ENCODE measurements at regions not wholly inside any gene's neighbourhood (a gene's known extent, or its start where the extent isn't known, plus 50 kb on each side); places are given as distances from the start of the nearest gene placed in this dataset.

GRCh38 chr1:104745875-104746274 lies 996.2 kb downstream of the AMY1C start:
- H3K9me2 ChIP-seq (replicated peaks; ENCODE audit: insufficient read depth, low read length): no peaks in the 10 kb centered on the region
- no peaks in the 10 kb centered on the region for H3K79me2 ChIP-seq (ENCODE audit: low read length)
- no peak overlapping the region for H3K4me2 ChIP-seq (ENCODE audit: low read depth, low read length, poor library complexity, severe bottlenecking)
- no peaks in the 10 kb centered on the region for H3K36me3 ChIP-seq (ENCODE audit: insufficient read depth, low read length)
- H3K27me3 ChIP-seq (ENCODE audit: low read length): no peaks in the 10 kb centered on the region
- H4K20me1 ChIP-seq (ENCODE audit: insufficient read depth, low read depth, low read length): no peaks in the 10 kb centered on the region
- no peak for DNase-seq
- no peak overlapping the region for H3K4me3 ChIP-seq (ENCODE audit: low read length)
- no peak overlapping the region for H3K9ac ChIP-seq (ENCODE audit: low read length)
- H3K9me3 ChIP-seq (ENCODE audit: low read length): peaks cover 21% of the 10 kb centered on the region
- H3K4me1 ChIP-seq (ENCODE audit: low read length): no peaks in the 10 kb centered on the region
- no peak overlapping the region for H3K27ac ChIP-seq (ENCODE audit: low read length)
- no peak overlapping the region for H2AFZ ChIP-seq (ENCODE audit: low read length)

GRCh38 chr1:104746994-104747393 lies 997.3 kb downstream of the AMY1C start:
- Histone ChIP-seq H3K9ac (ENCODE audit: low read length) (no peak overlapping the region), H3K36me3 (ENCODE audit: insufficient read depth, low read length) (no peaks in the 10 kb centered on the region), H3K4me2 (ENCODE audit: low read depth, low read length, poor library complexity, severe bottlenecking) (no peak overlapping the region), H3K9me2 (replicated peaks; ENCODE audit: insufficient read depth, low read length) (no peaks in the 10 kb centered on the region), H3K79me2 (ENCODE audit: low read length) (no peaks in the 10 kb centered on the region), H4K20me1 (ENCODE audit: insufficient read depth, low read depth, low read length) (no peaks in the 10 kb centered on the region), H3K4me1 (ENCODE audit: low read length) (no peaks in the 10 kb centered on the region), H2AFZ (ENCODE audit: low read length) (no peak overlapping the region), H3K9me3 (ENCODE audit: low read length) (peaks cover 21% of the 10 kb centered on the region), H3K27ac (ENCODE audit: low read length) (no peak overlapping the region), H3K27me3 (ENCODE audit: low read length) (no peaks in the 10 kb centered on the region), H3K4me3 (ENCODE audit: low read length) (no peak overlapping the region)
- no peak for DNase-seq

- no peaks in the 10 kb centered on the region for H4K20me1 ChIP-seq (ENCODE audit: insufficient read depth, low read depth, low read length)
- no peak overlapping the region for H2AFZ ChIP-seq (ENCODE audit: low read length)
- H3K4me1 ChIP-seq (ENCODE audit: low read length): no peaks in the 10 kb centered on the region
- H3K9me2 ChIP-seq (replicated peaks; ENCODE audit: insufficient read depth, low read length): no peaks in the 10 kb centered on the region
- H3K27ac ChIP-seq (ENCODE audit: low read length): no peak overlapping the region
- H3K79me2 ChIP-seq (ENCODE audit: low read length): no peaks in the 10 kb centered on the region
- H3K9me3 ChIP-seq (ENCODE audit: low read length): peaks cover 3% of the 10 kb centered on the region
- no peak overlapping the region for H3K4me3 ChIP-seq (ENCODE audit: low read length)
- DNase-seq: no peak
- no peak overlapping the region for H3K4me2 ChIP-seq (ENCODE audit: low read depth, low read length, poor library complexity, severe bottlenecking)
- no peaks in the 10 kb centered on the region for H3K27me3 ChIP-seq (ENCODE audit: low read length)
- no peak overlapping the region for H3K9ac ChIP-seq (ENCODE audit: low read length)
- H3K36me3 ChIP-seq (ENCODE audit: insufficient read depth, low read length): no peaks in the 10 kb centered on the region
Observed at GRCh38 chr1:104760017-104760416, 1010.3 kb downstream of the AMY1C start.

- Histone ChIP-seq H3K27me3 (ENCODE audit: low read length) (no peaks in the 10 kb centered on the region), H4K20me1 (ENCODE audit: insufficient read depth, low read depth, low read length) (no peaks in the 10 kb centered on the region), H3K27ac (ENCODE audit: low read length) (no peak overlapping the region), H3K4me2 (ENCODE audit: low read depth, low read length, poor library complexity, severe bottlenecking) (no peak overlapping the region), H3K36me3 (ENCODE audit: insufficient read depth, low read length) (no peaks in the 10 kb centered on the region), H2AFZ (ENCODE audit: low read length) (no peak overlapping the region), H3K4me3 (ENCODE audit: low read length) (no peak overlapping the region), H3K79me2 (ENCODE audit: low read length) (no peaks in the 10 kb centered on the region), H3K9ac (ENCODE audit: low read length) (no peak overlapping the region), H3K4me1 (ENCODE audit: low read length) (no peaks in the 10 kb centered on the region), H3K9me3 (ENCODE audit: low read length) (peaks cover 3% of the 10 kb centered on the region), H3K9me2 (replicated peaks; ENCODE audit: insufficient read depth, low read length) (no peaks in the 10 kb centered on the region)
- no peak for DNase-seq
Observed at GRCh38 chr1:104761961-104762570, 1012.4 kb downstream of the AMY1C start.

- H4K20me1 ChIP-seq (ENCODE audit: insufficient read depth, low read depth, low read length): no peaks in the 10 kb centered on the region
- no peaks in the 10 kb centered on the region for H3K27me3 ChIP-seq (ENCODE audit: low read length)
- no peak overlapping the region for H2AFZ ChIP-seq (ENCODE audit: low read length)
- H3K4me1 ChIP-seq (ENCODE audit: low read length): no peaks in the 10 kb centered on the region
- H3K9me3 ChIP-seq (ENCODE audit: low read length): no peaks in the 10 kb centered on the region; the same call in none of the 2 replicates
- DNase-seq: no peak
- no peak overlapping the region for H3K27ac ChIP-seq (ENCODE audit: low read length)
- H3K36me3 ChIP-seq (ENCODE audit: insufficient read depth, low read length): no peaks in the 10 kb centered on the region
- H3K9me2 ChIP-seq (replicated peaks; ENCODE audit: insufficient read depth, low read length): no peaks in the 10 kb centered on the region
- H3K4me2 ChIP-seq (ENCODE audit: low read depth, low read length, poor library complexity, severe bottlenecking): no peak overlapping the region
- no peak overlapping the region for H3K9ac ChIP-seq (ENCODE audit: low read length)
- H3K4me3 ChIP-seq (ENCODE audit: low read length): no peak overlapping the region
- no peaks in the 10 kb centered on the region for H3K79me2 ChIP-seq (ENCODE audit: low read length)
Observed at GRCh38 chr1:104765085-104765484, 1015.4 kb downstream of the AMY1C start.

GRCh38 chr1:104768466-104768865 lies 1018.8 kb downstream of the AMY1C start:
- no peak overlapping the region for H3K4me3 ChIP-seq (ENCODE audit: low read length)
- no peak for DNase-seq
- H3K79me2 ChIP-seq (ENCODE audit: low read length): no peaks in the 10 kb centered on the region
- no peaks in the 10 kb centered on the region for H4K20me1 ChIP-seq (ENCODE audit: insufficient read depth, low read depth, low read length)
- H3K9me2 ChIP-seq (replicated peaks; ENCODE audit: insufficient read depth, low read length): no peaks in the 10 kb centered on the region
- H2AFZ ChIP-seq (ENCODE audit: low read length): no peak overlapping the region
- no peak overlapping the region for H3K4me2 ChIP-seq (ENCODE audit: low read depth, low read length, poor library complexity, severe bottlenecking)
- H3K4me1 ChIP-seq (ENCODE audit: low read length): no peaks in the 10 kb centered on the region
- H3K27me3 ChIP-seq (ENCODE audit: low read length): no peaks in the 10 kb centered on the region
- H3K36me3 ChIP-seq (ENCODE audit: insufficient read depth, low read length): no peaks in the 10 kb centered on the region
- H3K9me3 ChIP-seq (ENCODE audit: low read length): no peaks in the 10 kb centered on the region; the same call in none of the 2 replicates
- no peak overlapping the region for H3K27ac ChIP-seq (ENCODE audit: low read length)
- no peak overlapping the region for H3K9ac ChIP-seq (ENCODE audit: low read length)

GRCh38 chr1:104780470-104781078 lies 1030.9 kb downstream of the AMY1C start:
- Histone ChIP-seq H3K9ac (ENCODE audit: low read length) (no peak overlapping the region), H3K9me2 (replicated peaks; ENCODE audit: insufficient read depth, low read length) (no peaks in the 10 kb centered on the region), H3K27me3 (ENCODE audit: low read length) (no peaks in the 10 kb centered on the region), H3K27ac (ENCODE audit: low read length) (no peak overlapping the region), H4K20me1 (ENCODE audit: insufficient read depth, low read depth, low read length) (no peaks in the 10 kb centered on the region), H3K4me2 (ENCODE audit: low read depth, low read length, poor library complexity, severe bottlenecking) (no peak overlapping the region), H3K9me3 (ENCODE audit: low read length) (no peaks in the 10 kb centered on the region), H3K4me1 (ENCODE audit: low read length) (no peaks in the 10 kb centered on the region), H2AFZ (ENCODE audit: low read length) (no peak overlapping the region), H3K79me2 (ENCODE audit: low read length) (no peaks in the 10 kb centered on the region), H3K4me3 (ENCODE audit: low read length) (no peak overlapping the region), H3K36me3 (ENCODE audit: insufficient read depth, low read length) (no peaks in the 10 kb centered on the region)
- peak; percentile 73 for DNase-seq

GRCh38 chr1:104785575-104786187 lies 1036.0 kb downstream of the AMY1C start:
- H3K4me2 ChIP-seq (ENCODE audit: low read depth, low read length, poor library complexity, severe bottlenecking): no peak overlapping the region
- no peak overlapping the region for H3K27ac ChIP-seq (ENCODE audit: low read length)
- H3K9me3 ChIP-seq (ENCODE audit: low read length): peaks cover 4% of the 10 kb centered on the region
- no peaks in the 10 kb centered on the region for H4K20me1 ChIP-seq (ENCODE audit: insufficient read depth, low read depth, low read length)
- no peak overlapping the region for H3K9ac ChIP-seq (ENCODE audit: low read length)
- no peak overlapping the region for H3K4me3 ChIP-seq (ENCODE audit: low read length)
- DNase-seq: no peak
- no peaks in the 10 kb centered on the region for H3K27me3 ChIP-seq (ENCODE audit: low read length)
- H3K9me2 ChIP-seq (replicated peaks; ENCODE audit: insufficient read depth, low read length): no peaks in the 10 kb centered on the region
- no peak overlapping the region for H2AFZ ChIP-seq (ENCODE audit: low read length)
- no peaks in the 10 kb centered on the region for H3K36me3 ChIP-seq (ENCODE audit: insufficient read depth, low read length)
- no peaks in the 10 kb centered on the region for H3K79me2 ChIP-seq (ENCODE audit: low read length)
- no peaks in the 10 kb centered on the region for H3K4me1 ChIP-seq (ENCODE audit: low read length)

Measured in Karpas-422 (cell line).